ENCODE measurements at regions not wholly inside any gene's neighbourhood (a gene's known extent, or its start where the extent isn't known, plus 50 kb on each side); places are given as distances from the start of the nearest gene placed in this dataset.
"Not testable (repeated sequence)": the region's sequence is repeated elsewhere in the genome, so short reads cannot be mapped to it uniquely, and the experiment has no call there.

GRCh38 chr4:131738991-131739390, 1410.1 kb upstream of the PCDH10 start:
- TF ChIP-seq CTCF (IDR thresholded peaks at IDR 0.05); ZFX (IDR thresholded peaks at IDR 0.05; ENCODE audit: borderline replicate concordance): not testable (repeated sequence)
